Mesendoderm (in vitro differentiated cells): ENCODE measurements at regions not wholly inside any gene's neighbourhood (a gene's known extent, or its start where the extent isn't known, plus 50 kb on each side); places are given as distances from the start of the nearest gene placed in this dataset.

Experiments
- DNase-seq: peaks from one replicate; pipeline ENCODE4 v3.0.0; 2013
- H2AK5ac ChIP-seq: 2 replicates; pipeline ENCODE4 v1.6.1; 2013; ENCODE audit warnings: low read length, inconsistent platforms
- H2BK120ac ChIP-seq: 2 replicates; pipeline ENCODE4 v1.6.1; 2013; ENCODE audit warnings: low read depth, mild to moderate bottlenecking, low read length, moderate library complexity, mixed read lengths
- H2BK15ac ChIP-seq: replicated peaks from 2 replicates; pipeline ENCODE4 v1.6.1; 2013; ENCODE audit warnings: low read depth, mild to moderate bottlenecking, moderate library complexity
- H2BK5ac ChIP-seq: 2 replicates; pipeline ENCODE4 v1.6.1; 2013; ENCODE audit warnings: low read length, inconsistent platforms
- H3K18ac ChIP-seq: 2 replicates; pipeline ENCODE4 v1.6.1; 2013; ENCODE audit warnings: mild to moderate bottlenecking, low read length, mixed read lengths
- H3K23ac ChIP-seq: one replicate; pipeline ENCODE4 v1.6.1; 2013; ENCODE audit warnings: low read length
- H3K27ac ChIP-seq: 2 replicates; pipeline ENCODE4 v1.5.1; 2013; ENCODE audit warnings: low read depth, mild to moderate bottlenecking, inconsistent platforms, low read length, moderate library complexity
- H3K27me3 ChIP-seq: 2 replicates; pipeline ENCODE4 v1.6.1; 2013; ENCODE audit warnings: low read length, control low read depth, mild to moderate bottlenecking, inconsistent platforms; ENCODE audit not compliant: insufficient read depth, poor library complexity
- H3K36me3 ChIP-seq: 2 replicates; pipeline ENCODE4 v1.6.1; 2013; ENCODE audit warnings: low read length, inconsistent platforms; ENCODE audit not compliant: control insufficient read depth, insufficient read depth
- H3K4ac ChIP-seq: one replicate; pipeline ENCODE4 v1.6.1; 2013; ENCODE audit warnings: low read depth, mild to moderate bottlenecking, low read length, moderate library complexity
- H3K4me1 ChIP-seq: 2 replicates; pipeline ENCODE4 v1.6.1; 2013; ENCODE audit warnings: low read depth, low read length, inconsistent platforms; ENCODE audit not compliant: control insufficient read depth
- H3K4me2 ChIP-seq: 2 replicates; pipeline ENCODE4 v1.6.1; 2013; ENCODE audit warnings: low read length
- H3K4me3 ChIP-seq: 2 replicates; pipeline ENCODE4 v1.5.1; 2013; ENCODE audit warnings: mild to moderate bottlenecking, low read length
- H3K56ac ChIP-seq: one replicate; pipeline ENCODE4 v1.6.1; 2013; ENCODE audit warnings: low read length
- H3K79me1 ChIP-seq: 2 replicates; pipeline ENCODE4 v1.6.1; 2013; ENCODE audit warnings: low read length, inconsistent platforms
- H3K79me2 ChIP-seq: 2 replicates; pipeline ENCODE4 v1.6.1; 2013; ENCODE audit warnings: mild to moderate bottlenecking, low read length; ENCODE audit not compliant: control insufficient read depth, insufficient read depth
- H3K9ac ChIP-seq: 2 replicates; pipeline ENCODE4 v1.6.1; 2013; ENCODE audit warnings: low read length, inconsistent platforms
- H4K5ac ChIP-seq: one replicate; pipeline ENCODE4 v1.6.1; 2013; ENCODE audit warnings: low read length
- H4K8ac ChIP-seq: one replicate; pipeline ENCODE4 v1.6.1; 2013; ENCODE audit warnings: low read depth, mild to moderate bottlenecking, control low read depth, low read length, moderate library complexity
- WGBS: extraction: QIAGEN DNeasy Blood & Tissue Kit; methylation state at CpG from one replicate; pipeline ENCODE4 v1.1.7; 2013; ENCODE audit warnings: low lambda C conversion rate, missing lambda C conversion rate; ENCODE audit not compliant: insufficient coverage; ENCODE audit errors: extremely low coverage; 5-methylcytosine and 5-hydroxymethylcytosine counted together

DNA sequence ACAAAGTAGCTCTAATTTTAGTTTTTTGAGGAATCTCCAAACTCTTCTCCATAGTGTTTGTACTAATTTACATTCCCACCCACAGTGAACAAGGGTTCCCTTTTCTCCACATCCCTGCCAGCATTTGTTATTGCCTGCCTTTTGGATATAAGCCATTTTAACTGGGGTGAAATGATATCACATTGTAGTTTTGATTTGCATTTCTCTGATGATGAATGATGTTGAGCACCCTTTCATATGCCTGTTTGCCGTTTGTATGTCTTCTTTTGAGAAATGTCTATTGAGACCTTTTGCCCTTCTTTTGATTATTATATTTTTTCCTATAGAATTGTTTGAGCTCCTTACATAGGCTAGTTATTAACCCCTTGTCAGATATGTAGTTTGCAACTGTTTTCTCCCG is 239.9 kb upstream of the TPM1 start:
- Histone ChIP-seq H3K18ac (no peak overlapping the region), H3K27me3 (no peaks in the 10 kb centered on the region), H2AK5ac (no peak overlapping the region), H3K79me2 (no peaks in the 10 kb centered on the region), H3K23ac (no peak overlapping the region), H3K4me1 (no peaks in the 10 kb centered on the region), H3K27ac (no peak overlapping the region), H3K4me3 (no peak overlapping the region), H4K5ac (no peak overlapping the region), H2BK120ac (no peak overlapping the region), H3K9ac (no peak overlapping the region), H4K8ac (no peak overlapping the region), H3K79me1 (no peaks in the 10 kb centered on the region), H2BK5ac (no peak overlapping the region), H3K36me3 (peaks cover 1% of the 10 kb centered on the region), H2BK15ac (no peak overlapping the region), H3K4ac (no peak overlapping the region), H3K56ac (no peak overlapping the region), H3K4me2 (no peak overlapping the region)
- no peak for DNase-seq
- WGBS = no CpG with 5 or more reads among the region's 2 CpGs

DNA sequence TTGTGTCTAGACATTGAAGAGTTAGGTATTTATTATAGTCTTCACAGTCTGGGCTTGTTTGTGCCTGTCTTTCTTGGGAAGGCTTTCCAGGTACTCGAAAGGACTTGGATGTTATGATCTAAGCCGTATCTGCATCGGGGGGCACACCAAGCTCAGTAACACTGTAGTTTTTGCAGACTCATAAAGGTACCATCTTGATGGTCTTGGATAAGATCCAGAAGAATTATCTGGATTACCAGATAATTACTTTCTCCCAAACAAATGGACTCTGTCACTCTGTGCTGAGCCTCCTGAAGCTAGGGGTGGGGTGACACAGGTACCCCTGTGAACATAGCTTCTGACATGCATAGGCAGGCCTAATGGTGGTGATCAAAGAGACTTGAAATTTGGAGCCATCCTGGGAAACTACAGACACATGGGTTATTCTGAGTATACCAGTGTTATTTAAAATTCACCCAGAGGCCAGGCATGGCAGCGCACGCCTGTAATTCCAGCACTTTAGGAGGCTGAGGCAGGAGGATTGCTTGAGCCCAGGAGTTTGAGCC is 238.6 kb upstream of the TPM1 start:
- no peak overlapping the region for H3K23ac ChIP-seq

DNA sequence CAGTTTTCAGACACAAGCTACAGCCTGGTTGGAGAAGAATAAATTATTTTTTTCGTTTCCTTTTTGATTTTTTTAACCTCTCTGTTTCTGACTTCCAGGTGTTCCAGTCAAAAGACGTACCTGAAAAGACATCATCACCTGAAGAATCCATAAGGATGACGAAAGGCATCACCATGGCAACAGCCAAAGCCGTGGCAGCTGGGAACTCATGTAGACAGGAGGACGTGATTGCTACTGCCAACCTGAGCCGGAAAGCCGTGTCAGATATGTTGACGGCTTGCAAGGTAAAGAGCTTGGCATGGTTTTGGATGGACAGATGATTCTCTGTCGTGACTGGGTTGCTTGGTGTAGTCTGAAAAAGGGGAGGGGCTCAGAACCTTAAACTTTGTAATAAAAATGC is 237.0 kb upstream of the TPM1 start:
- no peak overlapping the region for H2BK15ac ChIP-seq
- no peak overlapping the region for H3K23ac ChIP-seq
- no peak overlapping the region for H2AK5ac ChIP-seq
- H3K79me1 ChIP-seq = no peaks in the 10 kb centered on the region
- no peak overlapping the region for H2BK120ac ChIP-seq
- H3K27me3 ChIP-seq = no peaks in the 10 kb centered on the region
- H4K5ac ChIP-seq = no peak overlapping the region
- no peak for DNase-seq
- no peak overlapping the region for H2BK5ac ChIP-seq
- H3K56ac ChIP-seq = no peak overlapping the region
- no peak overlapping the region for H3K4me2 ChIP-seq
- no peak overlapping the region for H3K18ac ChIP-seq
- no peaks in the 10 kb centered on the region for H3K79me2 ChIP-seq
- H3K4me3 ChIP-seq = no peak overlapping the region
- H3K36me3 ChIP-seq = no peaks in the 10 kb centered on the region
- no CpG with 5 or more reads among the region's 9 CpGs for WGBS
- no peak overlapping the region for H3K4ac ChIP-seq
- no peak overlapping the region for H4K8ac ChIP-seq
- H3K27ac ChIP-seq = no peak overlapping the region
- H3K9ac ChIP-seq = no peak overlapping the region
- no peaks in the 10 kb centered on the region for H3K4me1 ChIP-seq

More for the DNA sequence above, 238.6 kb upstream of the TPM1 start:
- Histone ChIP-seq H3K4me2 (no peak overlapping the region), H3K27me3 (no peaks in the 10 kb centered on the region), H2AK5ac (no peak overlapping the region), H3K27ac (no peak overlapping the region), H2BK15ac (no peak overlapping the region), H2BK5ac (no peak overlapping the region), H3K4me3 (no peak overlapping the region), H4K8ac (no peak overlapping the region), H3K9ac (no peak overlapping the region), H3K56ac (no peak overlapping the region), H3K4ac (no peak overlapping the region), H2BK120ac (no peak overlapping the region), H3K18ac (no peak overlapping the region), H4K5ac (no peak overlapping the region), H3K36me3 (peaks cover 1% of the 10 kb centered on the region), H3K79me1 (no peaks in the 10 kb centered on the region), H3K79me2 (no peaks in the 10 kb centered on the region), H3K4me1 (no peaks in the 10 kb centered on the region)
- WGBS = no CpG with 5 or more reads among the region's 5 CpGs
- no peak for DNase-seq

DNA sequence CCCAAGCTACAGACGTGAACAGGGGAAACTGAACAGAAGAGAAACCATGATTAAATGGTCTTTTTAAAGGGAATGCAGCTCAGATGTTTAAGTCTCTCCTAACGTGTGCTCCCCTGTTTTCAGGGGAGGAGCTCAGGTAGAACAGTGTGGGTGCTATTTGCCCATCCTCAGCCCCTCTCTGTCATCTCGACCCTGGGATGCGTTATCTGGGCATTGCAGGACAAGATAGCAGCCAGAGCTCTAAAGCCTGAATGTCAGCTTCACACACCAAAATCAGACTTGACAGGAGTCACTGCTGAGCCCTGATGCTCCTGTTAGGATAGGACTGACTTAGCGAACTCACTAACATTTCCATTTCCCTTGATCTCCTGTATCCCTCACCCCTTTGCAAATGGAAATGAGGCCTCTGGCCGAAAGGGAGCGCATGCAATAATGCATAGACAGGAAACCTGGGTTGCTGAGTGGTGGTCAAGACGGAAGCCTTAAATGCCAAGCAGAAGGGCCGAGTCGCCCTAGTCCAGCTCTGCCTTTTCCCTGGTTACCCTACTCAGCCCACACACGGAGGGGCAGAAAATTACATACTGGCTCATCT is 234.9 kb upstream of the TPM1 start:
- peak; percentile 27 for DNase-seq
- Histone ChIP-seq H2AK5ac (no peak overlapping the region), H2BK5ac (no peak overlapping the region), H4K5ac (no peak overlapping the region), H3K4me1 (no peaks in the 10 kb centered on the region), H3K27me3 (no peaks in the 10 kb centered on the region), H3K18ac (no peak overlapping the region), H3K79me1 (no peaks in the 10 kb centered on the region), H3K27ac (no peak overlapping the region), H3K56ac (no peak overlapping the region), H2BK120ac (no peak overlapping the region), H3K23ac (no peak overlapping the region), H3K4me2 (no peak overlapping the region), H3K9ac (no peak overlapping the region), H4K8ac (no peak overlapping the region), H3K4me3 (no peak overlapping the region), H3K36me3 (no peaks in the 10 kb centered on the region), H3K4ac (no peak overlapping the region), H3K79me2 (no peaks in the 10 kb centered on the region), H2BK15ac (no peak overlapping the region)
- no CpG with 5 or more reads among the region's 11 CpGs for WGBS

DNA sequence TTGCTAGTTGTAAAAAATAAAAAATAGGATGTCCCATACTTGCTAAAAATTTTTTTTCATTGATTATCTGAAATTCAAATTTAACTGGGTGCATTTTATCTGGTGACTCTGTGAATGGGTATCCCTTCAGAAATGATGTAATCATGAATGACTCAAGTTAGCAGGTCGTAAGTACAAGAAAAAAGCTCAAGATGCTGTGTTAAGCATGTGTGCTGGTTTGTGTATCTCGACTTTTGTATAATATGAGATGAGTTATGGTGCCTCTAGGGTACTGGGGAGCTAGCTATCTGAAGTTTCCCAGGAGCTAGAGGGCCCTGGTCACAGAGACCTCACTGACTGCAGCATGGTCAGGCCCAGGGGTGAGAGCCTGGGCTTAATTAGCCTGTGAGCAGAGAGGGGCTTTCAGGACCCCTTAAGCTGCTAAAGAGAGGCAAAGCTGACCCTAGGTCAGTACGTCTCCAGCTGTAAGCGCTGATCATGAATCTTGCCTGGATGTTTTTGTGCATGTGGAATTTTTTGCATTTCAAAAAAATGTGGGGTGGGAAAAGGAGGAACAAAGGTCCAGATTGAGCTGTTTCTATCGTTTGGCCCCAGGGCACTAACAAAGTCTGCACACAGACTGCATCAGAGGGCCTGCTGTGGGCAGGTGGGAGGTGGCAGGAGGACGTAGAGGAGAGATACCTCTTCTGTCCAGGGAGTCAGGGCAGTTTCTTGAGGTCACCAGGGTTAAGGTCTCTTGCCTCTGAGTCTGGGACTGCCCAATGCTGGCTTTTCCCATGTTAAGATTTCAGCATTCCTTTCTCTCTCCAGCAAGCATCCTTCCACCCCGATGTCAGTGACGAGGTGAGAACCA is 233.2 kb upstream of the TPM1 start:
- Histone ChIP-seq H2BK5ac (no peak overlapping the region), H3K79me1 (no peaks in the 10 kb centered on the region), H3K79me2 (no peaks in the 10 kb centered on the region), H3K18ac (no peak overlapping the region), H3K4me2 (no peak overlapping the region), H3K4me3 (no peak overlapping the region), H2AK5ac (no peak overlapping the region), H2BK120ac (no peak overlapping the region), H3K27me3 (no peaks in the 10 kb centered on the region), H4K8ac (no peak overlapping the region), H3K9ac (no peak overlapping the region), H2BK15ac (no peak overlapping the region), H3K56ac (no peak overlapping the region), H3K27ac (no peak overlapping the region), H3K4me1 (no peaks in the 10 kb centered on the region), H3K23ac (no peak overlapping the region), H4K5ac (no peak overlapping the region), H3K4ac (no peak overlapping the region), H3K36me3 (no peaks in the 10 kb centered on the region)
- DNase-seq = peak; percentile 5
- no CpG with 5 or more reads among the region's 8 CpGs for WGBS
